ENCODE measurements at regions not wholly inside any gene's neighbourhood (a gene's known extent, or its start where the extent isn't known, plus 50 kb on each side); places are given as distances from the start of the nearest gene placed in this dataset.

DNA sequence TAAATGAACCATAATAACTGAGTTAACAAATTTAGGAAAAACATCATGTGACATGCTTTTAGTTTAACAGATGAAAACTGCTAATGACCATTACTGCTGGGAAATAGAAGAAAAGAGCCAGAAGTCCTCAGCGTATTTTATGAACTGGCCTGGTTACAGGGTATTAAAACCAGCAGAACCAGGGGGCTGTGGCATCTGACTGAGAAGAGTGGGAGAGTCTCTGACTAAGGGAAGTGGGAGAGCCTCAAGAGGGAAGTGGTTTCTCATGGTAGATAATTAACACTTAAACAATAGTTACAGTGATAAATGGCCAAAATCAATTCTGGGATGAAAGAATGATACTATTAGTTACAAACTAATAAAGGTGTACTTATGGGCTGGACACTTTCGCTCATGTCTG, 79.8 kb downstream of the RBMY1D start:
- TF ChIP-seq CTCF (IDR thresholded peaks at IDR 0.05; ENCODE audit: low read length), result no peak
- no peak for TF ChIP-seq EZH2 (IDR thresholded peaks at IDR 0.05; ENCODE audit: borderline replicate concordance, low read length)
